ENCODE measurements at regions not wholly inside any gene's neighbourhood (a gene's known extent, or its start where the extent isn't known, plus 50 kb on each side); places are given as distances from the start of the nearest gene placed in this dataset.

- no peak for TF ChIP-seq CTCF (IDR thresholded peaks at IDR 0.05)
- TF ChIP-seq POLR2A (IDR thresholded peaks at IDR 0.05), result no peak
These were observed 999.8 kb upstream of the CDH2 start for GRCh38 chr18:29176681-29177080.
